H1 (cell line): ENCODE measurements at regions not wholly inside any gene's neighbourhood (a gene's known extent, or its start where the extent isn't known, plus 50 kb on each side); places are given as distances from the start of the nearest gene placed in this dataset.

Source experiments
- CTCF ChIA-PET: fragments of 300-600 bp; sonication (Branson Sonifier 250); formaldehyde crosslinking; loops from one replicate; lab custom pipeline; 2021; ENCODE audit not compliant: partially characterized antibody; lab: Charles Lee
- POLR2A ChIA-PET: fragments of 300-600 bp; sonication (Branson Sonifier 250); formaldehyde crosslinking; loops from one replicate; lab custom pipeline; 2021; ENCODE audit warnings: inconsistent platforms; ENCODE audit not compliant: partially characterized antibody; lab: Charles Lee
- DNase-seq, 2 experiments: peaks; one replicate each; pipeline versions ENCODE4 v3.0.0 to v3.0.0-alpha.2; 2010 to 2022; ENCODE audit warnings: low spot score in 2 of 2, low read depth in 1 of 2, mixed read lengths in 1 of 2
- FAIRE-seq: peaks from 2 replicates; lab custom pipeline; 2011; peaks lifted over from hg19 to GRCh38; lab: Jason Lieb, UNC
- H2AFZ ChIP-seq: 2 replicates; pipeline ENCODE4 v1.8.1; 2012; ENCODE audit warnings: low read length, inconsistent platforms
- H2AK5ac ChIP-seq: 2 replicates; pipeline ENCODE4 v1.6.1; 2013; ENCODE audit warnings: low read depth, low read length
- H2BK120ac ChIP-seq: replicated peaks from 2 replicates; pipeline ENCODE3; 2013; ENCODE audit warnings: low read depth, low read length, inconsistent platforms
- H2BK12ac ChIP-seq: 2 replicates; pipeline ENCODE4 v1.6.1; 2013; ENCODE audit warnings: low read depth, low read length
- H2BK15ac ChIP-seq: 2 replicates; pipeline ENCODE4 v1.6.1; 2013; ENCODE audit warnings: low read length
- H2BK20ac ChIP-seq: 2 replicates; pipeline ENCODE4 v1.6.1; 2013; ENCODE audit warnings: low read length
- H2BK5ac ChIP-seq: 2 replicates; pipeline ENCODE4 v1.6.1; 2013; ENCODE audit warnings: low read depth, low read length
- H3K14ac ChIP-seq: 2 replicates; pipeline ENCODE4 v1.6.1; 2013; ENCODE audit warnings: inconsistent platforms; ENCODE audit not compliant: insufficient read length
- H3K18ac ChIP-seq: 2 replicates; pipeline ENCODE4 v1.6.1; 2013; ENCODE audit warnings: low read length; ENCODE audit errors: extremely low read depth
- H3K23ac ChIP-seq: 2 replicates; pipeline ENCODE4 v1.6.1; 2013; ENCODE audit warnings: inconsistent platforms; ENCODE audit not compliant: insufficient read length
- H3K23me2 ChIP-seq: 2 replicates; pipeline ENCODE4 v1.6.1; 2013; ENCODE audit warnings: low read depth, low read length
- H3K27ac ChIP-seq: 2 replicates; pipeline ENCODE4 v1.6.1; 2011; ENCODE audit warnings: low read depth, low read length, inconsistent platforms
- H3K27me3 ChIP-seq, 4 experiments: replicated peaks in 1 of 4; 1 replicate in 1 of 4; 2 replicates in 3 of 4; pipeline versions ENCODE4 v1.6.1 to v1.8.1; 2011 to 2013; ENCODE audit warnings: low read length in 3 of 4, mild to moderate bottlenecking in 3 of 4, inconsistent platforms in 2 of 4, mixed read lengths in 2 of 4, moderate library complexity in 1 of 4; ENCODE audit not compliant: control insufficient read depth in 3 of 4, insufficient read depth in 3 of 4; ENCODE audit errors: extremely low read depth in 1 of 4
- H3K36me3 ChIP-seq, 4 experiments: 2 replicates each; pipeline versions ENCODE4 v1.6.1 to v1.8.1; 2011 to 2013; ENCODE audit warnings: mild to moderate bottlenecking in 4 of 4, low read length in 3 of 4, moderate library complexity in 2 of 4, control low read depth in 1 of 4, inconsistent platforms in 1 of 4; ENCODE audit not compliant: insufficient read depth in 4 of 4, control insufficient read depth in 2 of 4
- H3K4ac ChIP-seq: replicated peaks from 2 replicates; pipeline ENCODE3; 2013; ENCODE audit warnings: low read length, low read depth, mixed read lengths, inconsistent platforms; ENCODE audit not compliant: insufficient read length
- H3K4me1 ChIP-seq, 4 experiments: replicated peaks in 1 of 4; 1 replicate in 1 of 4; 2 replicates in 3 of 4; pipeline versions ENCODE4 v1.6.1 to v1.8.1; 2011 to 2013; ENCODE audit warnings: low read length in 3 of 4, inconsistent platforms in 2 of 4, mixed read lengths in 1 of 4; ENCODE audit not compliant: insufficient read depth in 4 of 4, control insufficient read depth in 3 of 4
- H3K4me2 ChIP-seq, 2 experiments: 2 replicates each; pipeline versions ENCODE4 v1.6.1 to v1.8.1; 2011 to 2013; ENCODE audit warnings: low read depth in 2 of 2, low read length in 2 of 2, control low read depth in 1 of 2, inconsistent platforms in 1 of 2, mild to moderate bottlenecking in 1 of 2; ENCODE audit not compliant: insufficient read depth in 1 of 2
- H3K4me3 ChIP-seq, 4 experiments: fragments of 200-600, 300-600 bp in 1 of 4; sonication (generic), shearing (Covaris generic), sonication (Bioruptor Twin) in 1 of 4; 2 replicates each; pipeline versions ENCODE4 v1.5.1 to v1.8.1; 2011 to 2016; ENCODE audit warnings: low read length in 4 of 4, low read depth in 3 of 4, control low read depth in 2 of 4, inconsistent platforms in 2 of 4, mild to moderate bottlenecking in 2 of 4, mixed read lengths in 1 of 4, moderate library complexity in 1 of 4; ENCODE audit not compliant: insufficient read depth in 2 of 4; ENCODE audit errors: extremely low read depth in 1 of 4
- H3K56ac ChIP-seq: replicated peaks from 2 replicates; pipeline ENCODE3; 2013; ENCODE audit warnings: low read depth, mild to moderate bottlenecking, mixed read lengths, low read length, inconsistent platforms; ENCODE audit not compliant: insufficient read length
- H3K79me1 ChIP-seq: 2 replicates; pipeline ENCODE4 v1.6.1; 2013; ENCODE audit warnings: low read depth, low read length, control low read depth
- H3K79me2 ChIP-seq, 2 experiments: 2 replicates each; pipeline versions ENCODE4 v1.6.1 to v1.8.1; 2012 to 2013; ENCODE audit warnings: low read length in 2 of 2, mild to moderate bottlenecking in 2 of 2, inconsistent platforms in 1 of 2; ENCODE audit not compliant: insufficient read depth in 2 of 2, control insufficient read depth in 1 of 2
- H3K9ac ChIP-seq, 4 experiments: replicated peaks in 1 of 4; 1 replicate in 1 of 4; 2 replicates in 3 of 4; pipeline versions ENCODE4 v1.6.1 to v1.8.1; 2011 to 2013; ENCODE audit warnings: low read depth in 3 of 4, low read length in 3 of 4, control low read depth in 2 of 4, mild to moderate bottlenecking in 2 of 4, moderate library complexity in 2 of 4, inconsistent platforms in 1 of 4; ENCODE audit errors: extremely low read depth in 1 of 4
- H3K9me3 ChIP-seq, 2 experiments: 2 replicates each; pipeline versions ENCODE4 v1.6.1 to v1.8.1; 2012 to 2013; ENCODE audit warnings: mild to moderate bottlenecking in 2 of 2, moderate library complexity in 2 of 2, control low read depth in 1 of 2, inconsistent platforms in 1 of 2, low read depth in 1 of 2, low read length in 1 of 2, mixed read lengths in 1 of 2; ENCODE audit not compliant: insufficient read depth in 2 of 2
- H4K20me1 ChIP-seq, 2 experiments: replicated peaks in 1 of 2; 2 replicates each; pipeline versions ENCODE3 to v1.8.1; 2011 to 2013; ENCODE audit warnings: inconsistent platforms in 2 of 2, low read length in 2 of 2, mild to moderate bottlenecking in 1 of 2; ENCODE audit not compliant: insufficient read depth in 2 of 2, control insufficient read depth in 1 of 2
- H4K5ac ChIP-seq: 2 replicates; pipeline ENCODE4 v1.6.1; 2013; ENCODE audit warnings: low read length, low read depth, mixed read lengths, inconsistent platforms; ENCODE audit not compliant: insufficient read length
- H4K8ac ChIP-seq: 2 replicates; pipeline ENCODE4 v1.8.0; 2013; ENCODE audit warnings: mild to moderate bottlenecking, moderate library complexity, low read length, inconsistent platforms; ENCODE audit not compliant: insufficient read depth; ENCODE audit errors: extremely low read depth
- H4K91ac ChIP-seq: replicated peaks from 2 replicates; pipeline ENCODE3; 2013; ENCODE audit warnings: low read length, mixed read lengths, inconsistent platforms; ENCODE audit not compliant: insufficient read length
- CBX5 ChIP-seq: fragments of 300-800, 300-1000 bp; sonication (generic); IDR thresholded peaks from 2 replicates; pipeline ENCODE4 v1.7.1; 2016; ENCODE audit warnings: antibody characterized with exemption, low read length, low read depth
- CHD1 ChIP-seq: IDR thresholded peaks from 2 replicates; pipeline ENCODE4 v1.6.1; 2012; ENCODE audit warnings: low read depth, low read length, improper control_type of control experiment
- FOSL1 ChIP-seq: IDR thresholded peaks from 2 replicates; pipeline ENCODE4 v1.6.1; 2011; ENCODE audit warnings: mild to moderate bottlenecking, low read depth, low read length, moderate library complexity; ENCODE audit not compliant: insufficient read depth
- PHF8 ChIP-seq: fragments of 200-600 bp; sonication (generic); conservative IDR thresholded peaks from 2 replicates; pipeline ENCODE4 v1.7.1; 2012; ENCODE audit warnings: low read depth, mild to moderate bottlenecking, inconsistent platforms, low read length, moderate library complexity
- RAD21 ChIP-seq, 2 experiments: IDR thresholded peaks in 1 of 2; conservative IDR thresholded peaks in 1 of 2; 2 replicates each; pipeline ENCODE4 v1.6.1; 2011; ENCODE audit warnings: low read depth in 2 of 2, low read length in 2 of 2, improper control_type of control experiment in 1 of 2, inconsistent platforms in 1 of 2, mild to moderate bottlenecking in 1 of 2, moderate library complexity in 1 of 2
- WGBS, 2 experiments: shearing (Covaris generic) in 1 of 2; methylation state at CpG; one replicate each; pipeline versions ENCODE4 v1.1.6 to v1.1.7; 2013 to 2015; ENCODE audit warnings: low lambda C conversion rate in 2 of 2, mixed read lengths in 2 of 2, inconsistent platforms in 1 of 2, low coverage in 1 of 2, missing lambda C conversion rate in 1 of 2; ENCODE audit not compliant: insufficient replicate concordance in 2 of 2, insufficient coverage in 1 of 2, insufficient read length in 1 of 2; ENCODE audit errors: extremely low coverage in 1 of 2, missing lambda C conversion rate in 1 of 2; 5-methylcytosine and 5-hydroxymethylcytosine counted together
- TF ChIP-seq, protein P1 (sequence below), 3 experiments: IDR thresholded peaks; 1 replicate in 2 of 3; 2 replicates in 1 of 3; pipeline versions ENCODE4 v1.5.1 to v1.6.1; 2011; ENCODE audit warnings: low read length in 3 of 3, mild to moderate bottlenecking in 3 of 3, inconsistent platforms in 2 of 3, low read depth in 1 of 3, moderate library complexity in 1 of 3; ENCODE audit not compliant: insufficient read depth in 1 of 3; ENCODE audit errors: control extremely low read depth in 1 of 3
- TF ChIP-seq, protein P2 (sequence below): IDR thresholded peaks from 2 replicates; pipeline ENCODE4 v1.6.1; 2012; ENCODE audit warnings: inconsistent platforms

- FAIRE-seq = no peak
- WGBS, 2 experiments = 76% methylated on average over 3 of the region's 3 CpGs; no CpG with 5 or more reads in 1 of the 2 experiments
Measured at GRCh38 chr9:85417674-85418073, 324.1 kb downstream of the AGTPBP1 start.

More at GRCh38 chr9:85417674-85418073, 324.1 kb downstream of the AGTPBP1 start:
- no peak overlapping the region for H3K56ac ChIP-seq
- no peak overlapping the region for H2BK12ac ChIP-seq
- H3K27ac ChIP-seq = no peak overlapping the region
- H2BK15ac ChIP-seq = no peak overlapping the region
- no peak overlapping the region for H2BK120ac ChIP-seq
- H3K36me3 ChIP-seq = no peaks in the 10 kb centered on the region
- no peak overlapping the region for H2AK5ac ChIP-seq
- H3K4me3 ChIP-seq = no peak overlapping the region
- H3K23me2 ChIP-seq = no peaks in the 10 kb centered on the region; the same call in 1 of the 2 replicates
- H4K20me1 ChIP-seq = no peaks in the 10 kb centered on the region
- no peak overlapping the region for H2BK20ac ChIP-seq
- H3K4ac ChIP-seq = no peak overlapping the region
- ChIA-PET CTCF (interaction anchor here (1.7 kb wide), 1 partner anchor 14 kb away, joined by 5 read pairs; no protein-coding TSS in a partner anchor), POLR2A (no interaction called here)
- no peaks in the 10 kb centered on the region; a peak in 1 of 4 replicates for H3K9me3 ChIP-seq
- H4K5ac ChIP-seq = no peak overlapping the region
- no peak for DNase-seq
- H3K9ac ChIP-seq = no peak overlapping the region
- TF ChIP-seq CBX5 = no peak
- TF ChIP-seq CHD1 = no peak
- TF ChIP-seq, protein P1, sequence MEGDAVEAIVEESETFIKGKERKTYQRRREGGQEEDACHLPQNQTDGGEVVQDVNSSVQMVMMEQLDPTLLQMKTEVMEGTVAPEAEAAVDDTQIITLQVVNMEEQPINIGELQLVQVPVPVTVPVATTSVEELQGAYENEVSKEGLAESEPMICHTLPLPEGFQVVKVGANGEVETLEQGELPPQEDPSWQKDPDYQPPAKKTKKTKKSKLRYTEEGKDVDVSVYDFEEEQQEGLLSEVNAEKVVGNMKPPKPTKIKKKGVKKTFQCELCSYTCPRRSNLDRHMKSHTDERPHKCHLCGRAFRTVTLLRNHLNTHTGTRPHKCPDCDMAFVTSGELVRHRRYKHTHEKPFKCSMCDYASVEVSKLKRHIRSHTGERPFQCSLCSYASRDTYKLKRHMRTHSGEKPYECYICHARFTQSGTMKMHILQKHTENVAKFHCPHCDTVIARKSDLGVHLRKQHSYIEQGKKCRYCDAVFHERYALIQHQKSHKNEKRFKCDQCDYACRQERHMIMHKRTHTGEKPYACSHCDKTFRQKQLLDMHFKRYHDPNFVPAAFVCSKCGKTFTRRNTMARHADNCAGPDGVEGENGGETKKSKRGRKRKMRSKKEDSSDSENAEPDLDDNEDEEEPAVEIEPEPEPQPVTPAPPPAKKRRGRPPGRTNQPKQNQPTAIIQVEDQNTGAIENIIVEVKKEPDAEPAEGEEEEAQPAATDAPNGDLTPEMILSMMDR (IDR thresholded peaks at IDR 0.05; ENCODE audit: control extremely low read depth in 1 of 3, insufficient read depth in 1 of 3, low read depth in 1 of 3, low read length in 3 of 3) = no peak
- TF ChIP-seq, protein P2, sequence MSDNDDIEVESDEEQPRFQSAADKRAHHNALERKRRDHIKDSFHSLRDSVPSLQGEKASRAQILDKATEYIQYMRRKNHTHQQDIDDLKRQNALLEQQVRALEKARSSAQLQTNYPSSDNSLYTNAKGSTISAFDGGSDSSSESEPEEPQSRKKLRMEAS = no peak
- no peak for TF ChIP-seq FOSL1
- no peak for TF ChIP-seq RAD21 (IDR thresholded peaks at IDR 0.05 in 1 of 2, conservative IDR thresholded peaks at IDR 0.05 in 1 of 2; ENCODE audit: low read depth in 2 of 2, low read length in 2 of 2)
- TF ChIP-seq PHF8 = no peak
- H3K79me1 ChIP-seq = no peaks in the 10 kb centered on the region
- no peak overlapping the region for H3K14ac ChIP-seq
- H2AFZ ChIP-seq = no peak overlapping the region
- H3K79me2 ChIP-seq = no peaks in the 10 kb centered on the region
- peaks cover 0 to 7% (median under 1%) of the 10 kb centered on the region in 4 experiments; a peak in 2 of 7 replicates for H3K4me1 ChIP-seq
- no peak overlapping the region for H4K91ac ChIP-seq
- H3K4me2 ChIP-seq = no peak overlapping the region
- no peaks in the 10 kb centered on the region; a peak in 1 of 7 replicates for H3K27me3 ChIP-seq
- no peak overlapping the region for H2BK5ac ChIP-seq
- no peak overlapping the region for H4K8ac ChIP-seq
- no peak overlapping the region for H3K23ac ChIP-seq
- no peak overlapping the region for H3K18ac ChIP-seq
